ENCODE measurements at regions not wholly inside any gene's neighbourhood (a gene's known extent, or its start where the extent isn't known, plus 50 kb on each side); places are given as distances from the start of the nearest gene placed in this dataset.

GRCh38 chr14:101293605-101294004 lies 267.7 kb upstream of the DIO3 start (continued):
- TF ChIP-seq, protein P1, sequence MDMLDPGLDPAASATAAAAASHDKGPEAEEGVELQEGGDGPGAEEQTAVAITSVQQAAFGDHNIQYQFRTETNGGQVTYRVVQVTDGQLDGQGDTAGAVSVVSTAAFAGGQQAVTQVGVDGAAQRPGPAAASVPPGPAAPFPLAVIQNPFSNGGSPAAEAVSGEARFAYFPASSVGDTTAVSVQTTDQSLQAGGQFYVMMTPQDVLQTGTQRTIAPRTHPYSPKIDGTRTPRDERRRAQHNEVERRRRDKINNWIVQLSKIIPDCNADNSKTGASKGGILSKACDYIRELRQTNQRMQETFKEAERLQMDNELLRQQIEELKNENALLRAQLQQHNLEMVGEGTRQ (IDR thresholded peaks at IDR 0.05; ENCODE audit: borderline replicate concordance, low read depth, low read length), result no peak
- TF ChIP-seq RFX5 (IDR thresholded peaks at IDR 0.05; ENCODE audit: low read length), result no peak
- TF ChIP-seq MAX (IDR thresholded peaks at IDR 0.05; ENCODE audit: low read depth), result no peak
- no peak for TF ChIP-seq RAD21 (IDR thresholded peaks at IDR 0.05; ENCODE audit: low read length)

DNA sequence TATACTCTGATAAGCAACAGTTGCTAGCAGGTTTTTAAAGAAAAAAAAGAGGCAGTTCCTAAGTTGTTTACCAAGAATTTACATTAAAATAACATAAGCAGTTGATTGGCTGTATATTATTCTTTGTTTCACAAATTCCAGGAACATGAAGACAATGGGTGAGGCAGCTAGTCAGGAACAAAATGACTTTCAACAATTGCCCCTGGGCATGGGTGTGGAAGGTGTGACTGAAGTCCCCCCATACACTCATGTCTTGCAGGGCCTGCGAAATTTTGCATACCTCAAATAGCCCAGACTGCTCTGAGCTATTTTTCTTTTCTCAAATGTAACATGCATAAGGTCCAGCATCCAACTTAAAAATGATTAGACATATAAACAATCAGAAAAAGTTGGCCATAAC lies 267.2 kb upstream of the DIO3 start:
- CTCF ChIA-PET, result no interaction called here
- Histone ChIP-seq H3K27me3 (ENCODE audit: insufficient read depth) (no peaks in the 10 kb centered on the region), H3K9ac (no peak overlapping the region), H3K4me2 (no peak overlapping the region), H3K9me2 (no peaks in the 10 kb centered on the region), H3K36me3 (replicated peaks in 1 of 2; ENCODE audit: control insufficient read depth in 1 of 2, insufficient read depth in 2 of 2, low read length in 1 of 2) (no peaks in the 10 kb centered on the region), H3K4me3 (ENCODE audit: low read depth in 2 of 2, low read length in 1 of 2) (no peak overlapping the region), H4K20me1 (ENCODE audit: insufficient read depth) (no peaks in the 10 kb centered on the region), H3K4me1 (ENCODE audit: control insufficient read depth in 1 of 2, insufficient read depth in 2 of 2, low read depth in 1 of 2, low read length in 1 of 2) (no peaks in the 10 kb centered on the region), H3K79me2 (ENCODE audit: insufficient read depth) (no peaks in the 10 kb centered on the region), H2AFZ (ENCODE audit: low read depth) (no peak overlapping the region), H3F3A (replicated peaks; ENCODE audit: insufficient read depth) (no peaks in the 10 kb centered on the region), H3K27ac (ENCODE audit: low read depth in 2 of 2, low read length in 1 of 2) (no peak overlapping the region), H3K9me3 (no peaks in the 10 kb centered on the region; the same call in 1 of the 2 replicates)
- WGBS (ENCODE audit: low lambda C conversion rate), result 31% methylated on average over 1 of the region's 1 CpG
- TF ChIP-seq JUND (IDR thresholded peaks at IDR 0.05) (no peak), GABPA (IDR thresholded peaks at IDR 0.05; ENCODE audit: low read depth) (no peak), CTCF (IDR thresholded peaks at IDR 0.05) (no peak), SMC3 (IDR thresholded peaks at IDR 0.05; ENCODE audit: low read depth, low read length) (no peak), TEAD4 (IDR thresholded peaks at IDR 0.05; ENCODE audit: borderline replicate concordance, insufficient read depth) (no peak), RFX5 (IDR thresholded peaks at IDR 0.05; ENCODE audit: low read length) (no peak), RXRA (IDR thresholded peaks at IDR 0.05; ENCODE audit: borderline replicate concordance, low read depth) (no peak), YY1 (IDR thresholded peaks at IDR 0.05; ENCODE audit: low read depth) (no peak), MXI1 (IDR thresholded peaks at IDR 0.05; ENCODE audit: low read depth, low read length) (no peak), NFIC (IDR thresholded peaks at IDR 0.05; ENCODE audit: borderline replicate concordance) (no peak), RCOR1 (IDR thresholded peaks at IDR 0.05; ENCODE audit: low read length) (no peak), FOSL2 (IDR thresholded peaks at IDR 0.05; ENCODE audit: borderline replicate concordance, low read depth) (no peak), TAF1 (IDR thresholded peaks at IDR 0.05; ENCODE audit: borderline replicate concordance, low read depth, low read length) (no peak)
- TF ChIP-seq, protein P2, sequence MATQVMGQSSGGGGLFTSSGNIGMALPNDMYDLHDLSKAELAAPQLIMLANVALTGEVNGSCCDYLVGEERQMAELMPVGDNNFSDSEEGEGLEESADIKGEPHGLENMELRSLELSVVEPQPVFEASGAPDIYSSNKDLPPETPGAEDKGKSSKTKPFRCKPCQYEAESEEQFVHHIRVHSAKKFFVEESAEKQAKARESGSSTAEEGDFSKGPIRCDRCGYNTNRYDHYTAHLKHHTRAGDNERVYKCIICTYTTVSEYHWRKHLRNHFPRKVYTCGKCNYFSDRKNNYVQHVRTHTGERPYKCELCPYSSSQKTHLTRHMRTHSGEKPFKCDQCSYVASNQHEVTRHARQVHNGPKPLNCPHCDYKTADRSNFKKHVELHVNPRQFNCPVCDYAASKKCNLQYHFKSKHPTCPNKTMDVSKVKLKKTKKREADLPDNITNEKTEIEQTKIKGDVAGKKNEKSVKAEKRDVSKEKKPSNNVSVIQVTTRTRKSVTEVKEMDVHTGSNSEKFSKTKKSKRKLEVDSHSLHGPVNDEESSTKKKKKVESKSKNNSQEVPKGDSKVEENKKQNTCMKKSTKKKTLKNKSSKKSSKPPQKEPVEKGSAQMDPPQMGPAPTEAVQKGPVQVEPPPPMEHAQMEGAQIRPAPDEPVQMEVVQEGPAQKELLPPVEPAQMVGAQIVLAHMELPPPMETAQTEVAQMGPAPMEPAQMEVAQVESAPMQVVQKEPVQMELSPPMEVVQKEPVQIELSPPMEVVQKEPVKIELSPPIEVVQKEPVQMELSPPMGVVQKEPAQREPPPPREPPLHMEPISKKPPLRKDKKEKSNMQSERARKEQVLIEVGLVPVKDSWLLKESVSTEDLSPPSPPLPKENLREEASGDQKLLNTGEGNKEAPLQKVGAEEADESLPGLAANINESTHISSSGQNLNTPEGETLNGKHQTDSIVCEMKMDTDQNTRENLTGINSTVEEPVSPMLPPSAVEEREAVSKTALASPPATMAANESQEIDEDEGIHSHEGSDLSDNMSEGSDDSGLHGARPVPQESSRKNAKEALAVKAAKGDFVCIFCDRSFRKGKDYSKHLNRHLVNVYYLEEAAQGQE (IDR thresholded peaks at IDR 0.05; ENCODE audit: low read depth, low read length), result no peak
- TF ChIP-seq, protein P3, sequence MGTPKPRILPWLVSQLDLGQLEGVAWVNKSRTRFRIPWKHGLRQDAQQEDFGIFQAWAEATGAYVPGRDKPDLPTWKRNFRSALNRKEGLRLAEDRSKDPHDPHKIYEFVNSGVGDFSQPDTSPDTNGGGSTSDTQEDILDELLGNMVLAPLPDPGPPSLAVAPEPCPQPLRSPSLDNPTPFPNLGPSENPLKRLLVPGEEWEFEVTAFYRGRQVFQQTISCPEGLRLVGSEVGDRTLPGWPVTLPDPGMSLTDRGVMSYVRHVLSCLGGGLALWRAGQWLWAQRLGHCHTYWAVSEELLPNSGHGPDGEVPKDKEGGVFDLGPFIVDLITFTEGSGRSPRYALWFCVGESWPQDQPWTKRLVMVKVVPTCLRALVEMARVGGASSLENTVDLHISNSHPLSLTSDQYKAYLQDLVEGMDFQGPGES (IDR thresholded peaks at IDR 0.05; ENCODE audit: low read depth, low read length), result no peak
- TF ChIP-seq, protein P4, sequence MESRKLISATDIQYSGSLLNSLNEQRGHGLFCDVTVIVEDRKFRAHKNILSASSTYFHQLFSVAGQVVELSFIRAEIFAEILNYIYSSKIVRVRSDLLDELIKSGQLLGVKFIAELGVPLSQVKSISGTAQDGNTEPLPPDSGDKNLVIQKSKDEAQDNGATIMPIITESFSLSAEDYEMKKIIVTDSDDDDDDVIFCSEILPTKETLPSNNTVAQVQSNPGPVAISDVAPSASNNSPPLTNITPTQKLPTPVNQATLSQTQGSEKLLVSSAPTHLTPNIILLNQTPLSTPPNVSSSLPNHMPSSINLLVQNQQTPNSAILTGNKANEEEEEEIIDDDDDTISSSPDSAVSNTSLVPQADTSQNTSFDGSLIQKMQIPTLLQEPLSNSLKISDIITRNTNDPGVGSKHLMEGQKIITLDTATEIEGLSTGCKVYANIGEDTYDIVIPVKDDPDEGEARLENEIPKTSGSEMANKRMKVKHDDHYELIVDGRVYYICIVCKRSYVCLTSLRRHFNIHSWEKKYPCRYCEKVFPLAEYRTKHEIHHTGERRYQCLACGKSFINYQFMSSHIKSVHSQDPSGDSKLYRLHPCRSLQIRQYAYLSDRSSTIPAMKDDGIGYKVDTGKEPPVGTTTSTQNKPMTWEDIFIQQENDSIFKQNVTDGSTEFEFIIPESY (IDR thresholded peaks at IDR 0.05; ENCODE audit: borderline replicate concordance, low read depth), result no peak
- POLR2A ChIA-PET, result no interaction called here
- DNase-seq, result no peak

Measured in SK-N-SH (cell line).